DMS53 treated with DMSO at 0.1 percent for 48 hours (cell line): ENCODE measurements at regions not wholly inside any gene's neighbourhood (a gene's known extent, or its start where the extent isn't known, plus 50 kb on each side); places are given as distances from the start of the nearest gene placed in this dataset.

Experiments used
- DNase-seq: peaks from one replicate; lab custom pipeline; 2025; ENCODE audit not compliant: unreplicated experiment; lab: John Stamatoyannopoulos, UW

GRCh38 chr11:25859776-25860175 is 472.2 kb upstream of the ANO3 start:
- DNase-seq = no peak

GRCh38 chr11:25860677-25861450 is 471.1 kb upstream of the ANO3 start:
- DNase-seq = no peak

DNA sequence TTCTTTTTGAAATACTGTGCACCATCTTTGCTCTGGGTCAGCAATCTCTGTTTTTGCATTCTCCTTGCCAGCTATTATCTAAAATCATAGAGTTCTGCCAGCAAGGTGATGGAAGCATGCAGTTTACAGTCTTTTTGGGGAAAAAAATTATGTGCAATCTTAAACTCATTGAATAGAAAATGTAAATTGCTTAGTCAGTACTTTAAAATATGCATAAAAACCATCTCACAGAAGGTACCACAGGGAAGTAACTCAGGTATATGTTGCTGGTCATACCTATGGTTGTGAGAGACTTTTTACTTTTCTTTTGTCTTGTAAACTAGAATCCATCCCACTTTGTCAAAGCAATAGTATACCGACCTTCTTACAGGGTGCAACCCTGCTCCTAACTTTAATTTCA is 469.8 kb upstream of the ANO3 start:
- no peak for DNase-seq

DNA sequence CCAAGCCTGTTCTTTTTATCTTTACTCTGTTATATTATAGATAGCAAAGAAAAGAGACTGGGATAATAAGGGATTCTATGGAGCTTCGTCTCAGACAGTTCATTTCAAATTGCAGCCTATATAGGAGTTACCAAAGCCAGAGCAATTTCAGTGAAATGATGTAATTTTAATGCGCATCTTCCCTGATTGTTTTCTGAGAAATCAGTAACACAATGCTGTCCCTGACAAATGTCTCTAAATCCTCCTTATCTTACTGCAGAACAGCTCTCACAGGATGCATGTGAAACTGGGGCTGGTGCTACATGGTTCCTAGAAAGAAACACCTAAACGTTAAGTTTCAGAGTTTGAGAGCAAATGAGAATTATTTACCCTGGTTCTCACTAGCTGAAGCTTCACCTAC is 467.9 kb upstream of the ANO3 start:
- no peak for DNase-seq

DNA sequence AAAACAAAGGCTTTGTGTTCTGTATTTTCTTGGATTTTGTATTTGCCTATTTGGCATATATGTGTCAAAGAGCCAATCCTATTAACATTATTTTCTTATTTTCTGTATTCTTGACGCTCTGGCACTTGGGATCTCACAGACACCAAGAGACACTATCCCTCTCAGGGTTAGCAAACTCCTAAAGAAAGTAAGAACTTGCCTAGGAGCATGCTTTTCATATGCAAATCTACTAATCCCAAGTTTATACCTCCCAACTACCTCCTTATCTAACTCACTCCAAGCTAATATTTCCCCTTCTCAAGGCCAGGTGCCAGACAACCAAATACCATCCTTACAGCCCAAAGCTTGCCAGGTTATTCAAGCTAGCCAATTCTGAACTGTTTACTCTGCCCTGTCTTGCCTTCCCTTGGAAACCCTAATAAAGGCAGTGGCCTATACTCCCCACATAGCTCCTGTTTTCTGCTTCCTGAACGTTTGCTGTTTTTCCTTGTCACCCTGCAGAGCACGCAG is 455.4 kb upstream of the ANO3 start:
- DNase-seq = no peak

DNA sequence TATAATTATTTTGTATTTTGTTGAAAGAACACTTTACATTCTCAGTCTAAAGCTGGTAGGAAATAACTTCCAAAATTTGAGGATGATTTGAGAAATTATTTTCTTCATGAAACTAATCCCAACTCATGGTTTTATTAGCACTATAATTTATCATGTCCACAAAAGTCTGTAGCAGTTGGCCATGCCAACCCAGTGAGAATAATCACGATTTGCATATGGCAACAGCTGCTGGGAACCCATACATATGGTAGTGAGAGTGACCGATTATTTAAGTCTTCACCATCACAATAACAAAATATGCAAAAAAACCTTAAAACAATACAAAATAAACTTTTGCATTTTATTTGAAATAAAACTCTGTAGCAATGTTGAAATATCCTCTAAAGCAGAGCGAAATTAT is 445.9 kb upstream of the ANO3 start:
- no peak for DNase-seq

GRCh38 chr11:25890626-25891260 is 441.2 kb upstream of the ANO3 start:
- no peak for DNase-seq

GRCh38 chr11:25891960-25892359 is 440.0 kb upstream of the ANO3 start:
- DNase-seq = no peak

- no peak for DNase-seq
Observed at GRCh38 chr11:25899617-25900160, 432.2 kb upstream of the ANO3 start.

- no peak for DNase-seq
Observed at GRCh38 chr11:25900814-25901213, 431.1 kb upstream of the ANO3 start.

DNA sequence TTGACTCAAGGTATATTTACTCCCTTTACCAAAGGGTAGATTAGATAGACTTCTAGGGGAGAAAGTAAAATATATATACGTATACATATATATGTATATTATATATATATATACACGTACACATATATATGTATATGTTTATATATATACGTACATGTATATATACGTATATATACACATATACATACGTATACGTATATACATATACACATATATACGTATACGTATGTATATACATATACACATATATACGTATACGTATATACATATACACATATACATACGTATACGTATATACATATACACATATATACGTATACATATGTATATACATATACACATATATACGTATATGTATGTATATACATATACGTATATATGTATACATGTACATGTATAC is 430.5 kb upstream of the ANO3 start:
- DNase-seq = no peak

GRCh38 chr11:25902476-25902875 is 429.5 kb upstream of the ANO3 start:
- no peak for DNase-seq

GRCh38 chr11:25908726-25909125 is 423.2 kb upstream of the ANO3 start:
- no peak for DNase-seq

- peak; percentile 16 for DNase-seq
Observed at GRCh38 chr11:25910086-25910485, 421.8 kb upstream of the ANO3 start.

- DNase-seq = no peak
Observed at GRCh38 chr11:25920356-25920755, 411.6 kb upstream of the ANO3 start.

- DNase-seq = no peak
Observed at GRCh38 chr11:25924586-25924985, 407.3 kb upstream of the ANO3 start.

DNA sequence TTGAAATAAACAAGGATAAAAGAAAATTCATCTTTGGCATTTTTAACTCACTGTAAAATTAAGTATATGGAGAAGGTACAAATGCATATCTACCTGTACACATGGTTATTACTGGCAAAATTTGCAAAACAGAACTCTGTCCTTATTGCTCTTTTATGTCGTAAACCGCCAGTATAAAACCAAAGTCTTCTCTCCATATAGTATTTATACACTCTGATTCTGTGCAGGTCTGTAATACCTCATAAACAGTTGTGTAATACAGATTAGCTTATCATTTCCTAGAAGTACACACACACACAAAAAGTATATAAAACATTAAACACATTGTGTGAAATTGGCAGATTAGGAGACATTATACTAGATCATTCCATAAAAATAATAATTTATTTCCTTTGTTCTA is 406.6 kb upstream of the ANO3 start:
- no peak for DNase-seq

DNA sequence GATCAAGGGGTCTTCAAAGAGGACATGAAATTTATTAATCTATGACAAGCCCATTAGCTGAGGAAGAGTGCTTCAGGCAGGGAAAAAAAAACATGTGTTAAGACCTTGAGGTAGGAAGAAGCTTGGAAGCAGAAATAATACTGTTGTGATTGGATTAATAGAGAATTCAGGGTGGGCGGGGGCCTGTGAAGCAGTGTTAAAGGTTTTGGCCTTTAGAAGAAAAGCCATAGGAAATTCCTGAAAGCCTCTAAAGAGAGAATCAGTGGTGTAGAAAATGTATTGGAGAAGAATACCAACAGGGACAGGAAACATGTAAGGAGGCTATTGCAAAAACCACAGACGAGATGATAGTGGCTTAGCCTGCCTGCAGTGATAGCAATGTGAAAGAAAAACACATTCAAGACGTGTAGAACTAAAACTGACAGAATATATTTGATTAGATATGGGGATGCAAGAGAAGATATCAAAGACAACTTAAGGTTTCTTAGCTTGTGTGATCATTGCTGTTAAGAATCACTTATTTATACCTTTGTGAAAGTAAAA is 404.4 kb upstream of the ANO3 start:
- DNase-seq = no peak

DNA sequence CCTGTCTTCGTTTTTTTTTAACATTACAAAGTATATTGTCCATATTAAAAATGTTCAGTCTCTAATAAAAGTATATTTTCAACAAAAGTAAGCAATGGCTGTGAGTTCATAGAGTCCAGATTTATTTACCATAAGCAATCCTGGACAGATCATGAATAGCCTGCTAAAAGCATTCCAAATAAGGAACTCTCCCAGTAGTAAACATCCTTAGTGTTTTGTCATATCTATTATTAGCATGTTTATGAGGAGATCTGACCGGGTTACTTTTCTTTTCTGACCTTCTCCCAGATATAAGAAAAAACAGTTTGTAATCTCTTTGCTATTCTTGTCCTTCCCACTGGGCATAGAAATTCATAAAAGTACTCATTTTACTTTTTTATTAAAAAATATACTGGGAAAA is 403.9 kb upstream of the ANO3 start:
- no peak for DNase-seq

DNA sequence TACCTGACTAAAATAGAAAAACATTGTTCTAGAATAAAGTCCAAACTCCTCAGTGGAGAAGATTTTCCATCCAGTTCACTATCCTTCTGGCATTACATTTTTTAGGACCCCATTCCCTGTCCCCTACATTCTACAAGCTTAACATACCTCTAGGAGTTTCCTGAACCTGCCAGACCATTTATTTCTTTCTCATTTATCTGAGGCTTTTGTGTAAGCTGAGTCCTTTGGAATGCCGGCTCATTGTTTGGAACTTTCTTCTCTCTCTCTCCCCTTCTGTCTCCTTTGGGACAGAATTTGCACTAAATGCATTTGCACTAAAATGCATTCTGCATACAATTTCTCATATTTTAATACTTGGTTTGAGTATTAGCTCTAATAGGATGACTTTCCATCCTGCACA is 393.0 kb upstream of the ANO3 start:
- no peak for DNase-seq

GRCh38 chr11:25939691-25940090 is 392.2 kb upstream of the ANO3 start:
- no peak for DNase-seq

DNA sequence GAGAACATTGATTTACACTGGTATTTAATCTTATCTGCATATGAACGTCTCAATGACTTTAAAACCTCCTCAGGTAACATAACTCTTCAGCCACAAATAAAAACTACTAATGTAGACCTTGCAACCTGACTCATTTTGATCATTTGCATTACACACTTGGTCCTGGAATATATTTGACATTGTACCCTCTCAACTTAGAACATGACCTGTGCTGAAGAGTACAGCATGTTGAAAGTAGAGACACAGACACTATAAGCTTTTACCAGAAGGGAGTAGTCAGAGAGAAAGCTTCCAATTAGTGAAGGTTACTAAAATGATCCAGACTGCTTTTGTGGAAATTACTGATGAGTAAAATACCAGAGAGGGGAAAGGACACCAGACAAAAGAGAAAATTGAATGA is 390.6 kb upstream of the ANO3 start:
- no peak for DNase-seq
